SJSA1 (cell line): ENCODE measurements at regions not wholly inside any gene's neighbourhood (a gene's known extent, or its start where the extent isn't known, plus 50 kb on each side); places are given as distances from the start of the nearest gene placed in this dataset.

Experiments used
- DNase-seq, 2 experiments: peaks; one replicate each; pipeline ENCODE4 v3.0.0-alpha.2; 2015 to 2020; ENCODE audit warnings: low spot score in 2 of 2, low read depth in 1 of 2
- H3K27ac ChIP-seq: fragments of 250-450 bp; sonication (Bioruptor Pico); 2 replicates; pipeline ENCODE4 v1.5.1; 2020; ENCODE audit warnings: mild to moderate bottlenecking, moderate library complexity
- H3K27me3 ChIP-seq: fragments of 250-450 bp; sonication (Bioruptor Pico); replicated peaks from 2 replicates; pipeline ENCODE4 v1.5.1; 2020; ENCODE audit warnings: mild to moderate bottlenecking, moderate library complexity
- H3K36me3 ChIP-seq: fragments of 250-450 bp; sonication (Bioruptor Pico); 2 replicates; pipeline ENCODE4 v1.5.1; 2020; ENCODE audit warnings: mild to moderate bottlenecking
- H3K4me1 ChIP-seq: fragments of 250-450 bp; sonication (Bioruptor Pico); replicated peaks from 2 replicates; pipeline ENCODE4 v1.6.1; 2021; ENCODE audit warnings: mild to moderate bottlenecking
- H3K4me3 ChIP-seq: fragments of 250-450 bp; sonication (Bioruptor Pico); 2 replicates; pipeline ENCODE4 v1.5.1; 2020; ENCODE audit warnings: mild to moderate bottlenecking
- H3K9me3 ChIP-seq: fragments of 250-450 bp; sonication (Bioruptor Pico); replicated peaks from 2 replicates; pipeline ENCODE4 v1.5.1; 2020; ENCODE audit warnings: mild to moderate bottlenecking

DNA sequence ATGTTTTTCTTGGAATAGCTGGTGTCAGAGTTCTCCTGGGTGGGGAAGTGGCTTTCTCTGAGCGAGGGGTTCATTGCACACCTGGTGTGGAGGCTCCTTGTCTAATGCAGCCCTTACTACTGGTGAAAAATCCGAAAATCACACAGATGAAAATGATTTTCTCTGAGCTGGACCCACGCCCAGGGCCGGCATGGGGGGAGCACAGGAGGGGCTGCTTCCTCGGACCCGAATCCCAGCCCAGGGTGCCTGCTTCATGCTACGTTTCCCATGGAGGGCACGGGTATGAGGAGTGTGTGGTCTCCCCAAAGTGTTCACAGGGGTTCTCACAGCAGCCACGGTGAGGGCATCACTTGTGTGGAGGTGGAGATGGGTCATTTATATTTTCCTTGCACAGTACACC lies 288.0 kb upstream of the HDAC4 start:
- Histone ChIP-seq H3K4me3 (no peak overlapping the region), H3K27ac (no peak overlapping the region), H3K27me3 (peaks cover 20% of the 10 kb centered on the region), H3K4me1 (no peaks in the 10 kb centered on the region), H3K36me3 (no peaks in the 10 kb centered on the region), H3K9me3 (no peaks in the 10 kb centered on the region)
- DNase-seq: peak in 1 of 2 experiments; percentile 27

DNA sequence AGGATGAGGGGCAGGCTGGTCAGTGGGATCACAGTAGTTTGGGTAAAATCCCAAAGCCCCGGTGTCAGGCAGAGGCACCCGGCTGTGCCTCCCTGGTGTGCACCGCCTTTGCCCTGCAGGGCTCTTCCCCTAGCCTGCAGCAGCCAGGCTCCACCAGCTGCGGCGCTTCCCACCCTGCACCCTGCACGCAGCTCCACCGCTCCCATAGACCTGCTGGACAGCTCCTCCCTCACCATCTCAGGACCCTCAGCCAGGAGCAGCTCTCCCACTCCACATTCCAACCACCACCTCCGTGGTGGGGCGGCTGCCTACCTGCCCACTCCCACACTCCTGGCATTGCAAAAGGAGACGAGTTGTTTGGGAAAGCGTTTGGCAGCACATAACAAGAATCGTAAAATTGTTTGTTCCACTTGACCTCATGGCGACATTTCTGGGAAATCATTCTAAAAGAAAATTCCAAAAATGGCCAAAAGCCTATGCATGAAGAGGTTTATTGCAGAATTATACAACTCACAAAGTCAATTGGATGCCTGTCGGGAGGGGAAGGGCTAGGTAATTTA lies 287.4 kb upstream of the HDAC4 start:
- no peaks in the 10 kb centered on the region for H3K9me3 ChIP-seq
- no peak overlapping the region for H3K4me3 ChIP-seq
- peaks cover 23% of the 10 kb centered on the region for H3K27me3 ChIP-seq
- peak in 1 of 2 experiments; percentile 31 for DNase-seq
- H3K4me1 ChIP-seq: no peaks in the 10 kb centered on the region
- no peaks in the 10 kb centered on the region for H3K36me3 ChIP-seq
- H3K27ac ChIP-seq: no peak overlapping the region

DNA sequence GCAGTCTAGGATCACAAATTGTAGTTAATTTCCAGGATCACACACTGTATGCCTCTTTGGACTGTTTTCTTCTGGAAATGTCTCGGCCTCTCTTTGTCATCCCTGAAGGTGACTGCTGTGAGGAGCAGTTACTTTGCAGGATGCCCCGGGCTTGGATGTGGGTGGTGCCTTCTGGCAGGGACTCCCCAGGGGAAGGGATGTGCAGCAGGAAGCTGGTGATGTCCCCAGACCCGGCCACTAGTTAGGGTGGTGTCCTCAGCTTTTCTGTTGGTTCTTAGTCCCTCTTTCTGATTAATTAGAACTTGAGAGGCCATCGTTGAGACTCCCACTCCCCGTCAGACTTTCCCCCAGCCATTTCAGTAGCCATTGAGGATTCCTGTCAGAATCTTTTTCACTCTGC lies 286.6 kb upstream of the HDAC4 start:
- H3K36me3 ChIP-seq: no peaks in the 10 kb centered on the region

DNA sequence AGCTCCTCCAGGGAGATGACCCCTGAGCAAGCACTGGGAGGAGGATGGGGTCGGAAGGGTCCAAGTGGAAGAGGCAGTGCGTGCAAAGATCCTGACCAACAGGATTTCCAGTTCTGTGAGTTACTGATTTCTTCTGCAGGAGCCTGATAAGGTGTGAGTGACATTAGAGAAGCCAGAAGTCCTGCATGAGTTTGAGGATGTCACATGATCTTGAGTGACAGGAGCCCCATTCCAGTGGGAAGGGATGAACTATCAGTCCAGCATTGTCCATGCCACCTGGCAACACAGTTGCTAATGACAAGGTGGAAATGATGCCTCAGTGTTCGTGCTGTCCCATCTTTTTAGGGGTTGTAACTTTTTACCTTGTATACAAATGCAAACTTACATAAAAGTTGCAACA lies 285.1 kb upstream of the HDAC4 start:
- H3K4me3 ChIP-seq: no peak overlapping the region
- no peaks in the 10 kb centered on the region for H3K4me1 ChIP-seq
- H3K27me3 ChIP-seq: peaks cover 27% of the 10 kb centered on the region; the same call in 1 of the 2 replicates
- DNase-seq: no peak
- no peak overlapping the region for H3K27ac ChIP-seq
- H3K36me3 ChIP-seq: no peaks in the 10 kb centered on the region
- no peaks in the 10 kb centered on the region for H3K9me3 ChIP-seq

More for the DNA sequence above, 286.6 kb upstream of the HDAC4 start:
- Histone ChIP-seq H3K4me1 (no peaks in the 10 kb centered on the region), H3K27ac (no peak overlapping the region), H3K4me3 (no peak overlapping the region), H3K9me3 (no peaks in the 10 kb centered on the region), H3K27me3 (peaks cover 25% of the 10 kb centered on the region; the same call in 1 of the 2 replicates)
- DNase-seq: peak in 1 of 2 experiments; percentile 26

DNA sequence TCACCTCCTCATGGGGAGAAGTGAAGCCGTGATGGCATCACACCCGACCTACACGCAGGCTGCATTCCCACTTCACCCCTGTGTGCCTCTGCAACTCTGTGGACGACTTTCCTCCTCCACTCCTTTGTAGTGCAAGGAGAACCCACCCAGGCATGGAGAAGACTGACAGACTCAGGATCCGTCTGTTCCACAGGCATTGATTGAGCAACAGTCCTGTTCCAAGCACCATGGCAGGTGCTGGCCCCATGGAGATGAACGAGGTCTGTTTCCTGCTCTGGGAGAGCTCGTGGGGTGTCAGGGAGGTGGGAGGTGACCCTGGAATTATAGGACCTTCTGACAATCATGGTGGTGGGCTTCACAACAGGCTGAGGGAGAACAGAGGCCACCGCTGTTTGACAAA lies 284.7 kb upstream of the HDAC4 start:
- no peaks in the 10 kb centered on the region for H3K36me3 ChIP-seq
- H3K27ac ChIP-seq: no peak overlapping the region
- H3K4me3 ChIP-seq: no peak overlapping the region
- H3K4me1 ChIP-seq: no peaks in the 10 kb centered on the region
- H3K27me3 ChIP-seq: peaks cover 27% of the 10 kb centered on the region; the same call in 1 of the 2 replicates
- H3K9me3 ChIP-seq: no peaks in the 10 kb centered on the region
- peak in 1 of 2 experiments; percentile 24 for DNase-seq

DNA sequence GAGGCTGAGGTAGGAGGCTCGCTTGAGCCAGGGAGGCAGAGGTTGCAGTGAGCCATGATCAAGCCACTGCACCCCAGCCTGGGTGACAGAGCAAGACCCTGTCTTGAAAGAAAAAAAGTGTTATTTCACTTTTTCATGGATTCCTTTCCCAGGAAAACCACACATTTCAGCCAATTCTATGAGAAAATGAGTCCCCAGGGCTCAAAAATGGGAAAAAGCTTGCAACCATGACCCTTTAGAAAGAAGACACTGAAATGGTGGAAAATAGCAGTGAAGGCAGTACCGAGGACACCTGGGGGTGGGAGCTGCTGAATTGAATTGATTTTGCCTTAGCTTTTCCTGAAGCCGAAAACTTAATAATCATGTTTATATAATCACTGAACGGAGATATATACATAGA lies 284.2 kb upstream of the HDAC4 start:
- no peaks in the 10 kb centered on the region for H3K4me1 ChIP-seq
- no peaks in the 10 kb centered on the region for H3K36me3 ChIP-seq
- peaks cover 27% of the 10 kb centered on the region; the same call in 1 of the 2 replicates for H3K27me3 ChIP-seq
- no peaks in the 10 kb centered on the region for H3K9me3 ChIP-seq
- H3K4me3 ChIP-seq: no peak overlapping the region
- no peak for DNase-seq
- no peak overlapping the region for H3K27ac ChIP-seq

DNA sequence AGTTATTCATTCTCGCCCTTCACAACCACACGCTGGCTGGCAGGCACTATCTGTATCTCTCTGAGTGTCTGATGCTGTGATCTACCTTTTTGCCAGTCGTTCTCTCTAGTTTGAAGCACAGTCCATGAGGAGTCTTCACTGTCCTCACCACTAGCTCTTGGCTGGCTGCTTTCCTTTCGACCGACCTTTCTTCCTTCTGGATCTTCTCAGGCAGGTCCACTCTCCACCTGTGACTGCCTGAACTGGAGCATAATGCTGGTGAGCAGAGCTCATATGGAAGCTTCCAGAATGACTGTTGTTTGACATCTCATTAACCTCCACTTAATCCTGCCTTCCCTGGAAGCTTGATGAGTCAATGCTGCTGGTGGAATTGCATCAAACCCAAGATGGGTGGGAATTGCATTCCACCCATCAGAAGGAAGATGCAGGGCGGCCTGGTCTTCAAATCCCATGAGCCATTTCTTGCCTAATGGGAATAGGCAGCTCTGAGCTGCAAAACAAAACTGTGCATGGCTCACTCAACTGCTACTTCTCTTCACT lies 283.5 kb upstream of the HDAC4 start:
- Histone ChIP-seq H3K4me1 (no peaks in the 10 kb centered on the region), H3K27me3 (peaks cover 29% of the 10 kb centered on the region; the same call in 1 of the 2 replicates), H3K36me3 (no peaks in the 10 kb centered on the region), H3K4me3 (no peak overlapping the region), H3K9me3 (no peaks in the 10 kb centered on the region), H3K27ac (no peak overlapping the region)
- DNase-seq: no peak

DNA sequence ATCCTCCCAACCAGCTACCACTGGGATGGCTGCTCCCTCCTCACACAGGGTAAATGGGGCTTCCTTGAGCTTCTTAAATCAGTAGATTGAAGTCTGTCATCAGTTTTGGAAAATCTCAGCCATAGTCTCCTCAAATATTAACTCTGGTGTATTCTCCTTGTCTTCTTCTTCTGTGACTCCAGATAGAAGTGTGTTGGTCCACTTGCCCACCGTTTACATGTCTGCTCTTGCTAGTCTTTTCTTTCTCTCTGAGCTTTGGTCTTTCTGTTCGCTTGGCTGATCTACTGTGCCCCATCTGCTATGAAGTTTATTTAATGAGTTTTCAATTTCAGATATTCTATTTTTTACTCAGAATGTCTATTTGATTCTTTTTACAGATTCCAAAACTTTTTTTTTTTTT lies 281.7 kb upstream of the HDAC4 start:
- H3K27ac ChIP-seq: no peak overlapping the region
- H3K9me3 ChIP-seq: no peaks in the 10 kb centered on the region
- peaks cover 24% of the 10 kb centered on the region for H3K27me3 ChIP-seq

DNA sequence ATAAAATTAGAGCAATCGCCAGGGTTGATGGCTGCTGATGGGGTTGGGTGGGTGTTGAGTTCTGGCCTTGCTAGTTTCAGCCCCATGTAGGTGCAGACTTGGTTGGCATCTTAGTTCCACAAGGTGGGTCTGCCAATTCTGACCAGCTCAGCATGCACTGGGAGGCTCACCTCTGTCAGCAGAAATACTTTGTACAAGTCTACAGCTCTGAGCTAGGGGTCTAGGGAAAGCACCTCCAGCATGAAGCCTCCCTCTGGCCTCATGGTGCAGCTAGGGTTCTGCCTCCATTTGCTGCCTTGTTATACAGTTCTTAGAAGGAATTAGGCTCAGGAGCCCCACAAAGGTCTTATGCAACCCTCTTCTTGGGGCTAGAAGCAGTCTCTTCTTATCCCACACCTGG lies 278.9 kb upstream of the HDAC4 start:
- peaks cover 22% of the 10 kb centered on the region for H3K27me3 ChIP-seq
- no peak for DNase-seq
- no peaks in the 10 kb centered on the region for H3K9me3 ChIP-seq
- H3K4me3 ChIP-seq: no peak overlapping the region
- H3K36me3 ChIP-seq: no peaks in the 10 kb centered on the region
- no peak overlapping the region for H3K27ac ChIP-seq
- H3K4me1 ChIP-seq: no peaks in the 10 kb centered on the region

More for the DNA sequence above, 281.7 kb upstream of the HDAC4 start:
- DNase-seq: no peak
- Histone ChIP-seq H3K4me1 (no peaks in the 10 kb centered on the region), H3K4me3 (no peak overlapping the region), H3K36me3 (no peaks in the 10 kb centered on the region)

DNA sequence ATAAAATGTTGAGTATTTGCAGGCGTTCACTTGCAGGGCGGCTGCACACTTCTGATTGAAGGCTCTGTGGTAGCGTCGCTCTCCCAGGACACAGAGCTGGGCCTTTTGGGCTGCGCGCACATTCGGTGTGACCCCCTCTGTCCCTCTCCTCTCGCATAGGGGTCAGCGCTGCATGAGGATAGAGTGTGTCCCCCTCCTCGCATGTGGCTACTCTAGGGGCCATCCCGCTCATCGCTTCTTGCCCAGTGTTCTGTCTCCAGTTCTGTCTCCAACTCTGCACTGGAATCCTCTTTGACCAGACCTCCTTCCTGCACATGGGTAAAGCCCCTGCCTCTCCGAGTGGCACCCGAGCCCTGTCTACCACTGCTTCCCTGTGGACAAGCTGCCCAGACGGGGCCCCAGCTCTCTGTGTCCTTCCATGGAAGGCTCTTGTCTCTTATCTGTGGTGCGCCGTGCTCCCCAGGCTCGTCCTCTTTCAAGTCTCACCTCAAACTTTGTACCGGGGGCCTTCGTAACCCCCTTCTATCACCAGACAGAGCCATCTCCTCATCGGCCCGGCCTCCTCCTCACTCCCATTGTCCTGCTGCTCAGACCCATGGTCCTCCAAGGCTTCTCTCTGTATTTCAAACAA lies 278.0 kb upstream of the HDAC4 start:
- Histone ChIP-seq H3K27me3 (peaks cover 19% of the 10 kb centered on the region), H3K36me3 (no peaks in the 10 kb centered on the region), H3K4me1 (no peaks in the 10 kb centered on the region), H3K27ac (no peak overlapping the region), H3K4me3 (no peak overlapping the region), H3K9me3 (no peaks in the 10 kb centered on the region)
- DNase-seq: peak in 1 of 2 experiments; percentile 26

DNA sequence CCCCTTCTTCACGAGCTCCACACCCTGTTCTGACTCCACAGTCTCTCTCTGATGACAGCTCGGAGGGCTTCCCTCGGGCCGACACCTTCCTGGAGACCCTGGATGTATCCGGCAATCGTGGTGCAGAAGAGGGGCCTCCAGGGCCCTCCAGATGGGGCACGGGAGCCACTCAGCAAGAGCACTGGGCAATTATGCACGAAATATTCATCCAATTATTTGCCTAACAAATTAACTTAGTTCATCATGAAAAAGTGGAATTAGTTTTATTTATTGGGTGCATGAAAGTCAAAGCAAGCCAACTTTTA lies 277.3 kb upstream of the HDAC4 start:
- H3K27ac ChIP-seq: no peak overlapping the region
- no peak overlapping the region for H3K4me3 ChIP-seq
- no peaks in the 10 kb centered on the region for H3K9me3 ChIP-seq
- no peaks in the 10 kb centered on the region for H3K36me3 ChIP-seq
- no peak for DNase-seq
- H3K4me1 ChIP-seq: no peaks in the 10 kb centered on the region
- peaks cover 19% of the 10 kb centered on the region for H3K27me3 ChIP-seq

DNA sequence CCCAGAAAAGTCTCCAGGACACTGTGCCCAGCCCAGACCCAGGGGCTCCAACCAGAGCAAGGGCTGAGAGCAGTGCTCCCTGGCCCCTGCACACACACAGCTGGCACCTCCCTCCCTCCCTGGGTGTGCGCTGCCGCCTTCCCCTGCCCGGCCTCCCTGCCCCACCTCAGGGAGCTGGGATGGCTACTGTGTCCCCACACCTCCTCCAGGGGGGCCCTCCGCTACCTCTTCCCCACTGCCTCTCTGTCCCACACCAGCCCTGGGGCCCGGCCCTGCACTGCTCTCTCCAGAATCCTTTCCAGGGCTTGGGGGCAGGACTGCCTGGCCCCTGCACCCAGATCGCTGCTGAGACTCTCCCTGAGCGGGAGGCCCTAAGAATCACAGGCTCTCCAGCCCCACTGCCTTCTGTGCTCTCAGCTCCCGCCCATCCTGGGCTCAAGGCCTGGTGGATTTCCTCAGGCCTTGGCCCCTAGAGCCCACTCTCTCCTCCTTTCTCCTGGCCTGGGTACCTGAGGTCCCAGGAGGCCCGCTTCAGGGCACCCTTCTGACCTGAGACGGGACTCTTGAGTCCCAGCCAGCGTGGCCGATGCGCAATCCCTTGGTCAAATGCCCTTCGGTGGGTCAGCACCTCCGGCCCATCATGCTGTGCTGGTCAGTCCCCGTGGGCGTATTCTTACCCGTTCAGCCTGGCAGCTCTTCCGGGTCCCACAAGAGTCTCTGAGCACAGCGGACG lies 276.8 kb upstream of the HDAC4 start:
- peak in 1 of 2 experiments; percentile 35 for DNase-seq
- H3K4me1 ChIP-seq: no peaks in the 10 kb centered on the region
- no peaks in the 10 kb centered on the region for H3K36me3 ChIP-seq
- H3K4me3 ChIP-seq: no peak overlapping the region
- H3K27ac ChIP-seq: no peak overlapping the region
- H3K27me3 ChIP-seq: peaks cover 22% of the 10 kb centered on the region
- no peaks in the 10 kb centered on the region for H3K9me3 ChIP-seq

DNA sequence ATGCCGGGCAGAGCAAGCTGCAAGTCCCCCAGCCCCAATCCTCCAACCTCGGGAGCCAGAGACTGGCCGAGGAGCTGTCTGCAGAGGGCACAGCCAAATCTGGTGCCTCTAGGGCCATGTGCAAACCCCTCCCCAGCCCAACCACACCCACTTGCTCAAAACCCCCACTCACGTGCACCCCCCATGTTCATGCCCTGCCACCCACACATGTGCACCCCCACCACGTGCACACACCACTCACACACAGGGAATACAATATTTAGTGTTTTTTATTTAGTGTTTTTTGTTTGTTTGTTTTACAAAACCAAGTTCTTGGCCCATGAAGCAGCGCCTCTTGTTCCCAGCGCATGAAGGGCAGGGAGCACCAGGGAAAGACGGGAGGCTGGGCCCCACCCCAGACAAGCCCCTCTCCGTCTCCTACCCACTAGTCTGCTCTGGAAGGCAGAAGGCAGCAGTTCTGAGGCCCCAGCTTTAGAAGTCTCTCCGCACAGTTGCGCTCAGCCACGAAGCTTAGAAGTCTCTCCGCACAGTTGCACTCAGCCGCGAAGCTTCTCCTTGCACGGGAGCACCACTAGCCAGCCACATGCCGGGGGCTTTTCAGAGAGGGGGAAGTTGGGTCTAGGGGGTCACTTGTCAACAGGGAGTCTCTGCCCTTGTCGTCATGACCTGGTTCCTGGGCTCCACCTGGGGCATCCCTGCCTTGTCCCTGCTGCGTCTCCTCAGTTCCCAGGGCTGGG lies 276.1 kb upstream of the HDAC4 start:
- Histone ChIP-seq H3K4me1 (no peaks in the 10 kb centered on the region), H3K27me3 (peaks cover 19% of the 10 kb centered on the region), H3K4me3 (no peak overlapping the region), H3K36me3 (no peaks in the 10 kb centered on the region), H3K27ac (no peak overlapping the region), H3K9me3 (no peaks in the 10 kb centered on the region)
- DNase-seq: peak in 1 of 2 experiments; percentile 36
